Tibial nerve (tissue), 4 donors: ENCODE measurements at regions not wholly inside any gene's neighbourhood (a gene's known extent, or its start where the extent isn't known, plus 50 kb on each side); places are given as distances from the start of the nearest gene placed in this dataset.

Experiments used
- DNase-seq, 2 donors: peaks; one replicate each; pipeline ENCODE4 v3.0.0-alpha.2; 2019; ENCODE audit warnings: low spot score in 2 of 2
- H3K27ac ChIP-seq, 4 donors: fragments of 200-600 bp; sonication (generic) in 3 of 4; one replicate each; pipeline ENCODE4 v1.5.1; 2017 to 2019; ENCODE audit warnings: mild to moderate bottlenecking in 1 of 4
- H3K27me3 ChIP-seq, 2 donors: fragments of 200-600 bp; sonication (generic) in 1 of 2; one replicate each; pipeline versions ENCODE4 v1.5.1 to v1.6.0; 2017 to 2019
- H3K36me3 ChIP-seq, 3 donors: fragments of 200-600 bp; sonication (generic); one replicate each; pipeline ENCODE4 v1.5.1; 2018 to 2019
- H3K4me1 ChIP-seq, 4 donors: fragments of 200-600 bp; sonication (generic) in 3 of 4; one replicate each; pipeline ENCODE4 v1.5.1; 2017 to 2019
- H3K4me3 ChIP-seq, 4 donors: fragments of 200-600 bp; sonication (generic) in 3 of 4; one replicate each; pipeline ENCODE4 v1.5.1; 2017 to 2019; ENCODE audit warnings: mild to moderate bottlenecking in 1 of 4, moderate library complexity in 1 of 4
- H3K9me3 ChIP-seq, 4 donors: fragments of 200-600 bp; sonication (generic) in 3 of 4; one replicate each; pipeline ENCODE4 v1.5.1; 2017 to 2019
- CTCF ChIP-seq, 5 experiments: fragments of 200-600 bp in 3 of 5; fragments of 450-650 bp in 2 of 5; sonication (generic) in 3 of 5; IDR thresholded peaks; one replicate each; pipeline ENCODE4 v1.5.1; 2016 to 2019; ENCODE audit warnings: antibody characterized with exemption in 5 of 5, mild to moderate bottlenecking in 3 of 5, moderate library complexity in 2 of 5
- EP300 ChIP-seq, 2 donors: sonication (generic); formaldehyde crosslinking; IDR thresholded peaks; one replicate each; pipeline ENCODE4 v1.6.1; 2017; ENCODE audit warnings: antibody characterized with exemption in 2 of 2, mild to moderate bottlenecking in 1 of 2
- POLR2A ChIP-seq, 2 donors: fragments of 450-650 bp; IDR thresholded peaks; one replicate each; pipeline ENCODE4 v1.6.1; 2017; ENCODE audit warnings: antibody characterized with exemption in 2 of 2, mild to moderate bottlenecking in 2 of 2, moderate library complexity in 2 of 2
- WGBS, 2 donors: methylation state at CpG; one replicate each; pipeline ENCODE4 v1.1.5; 2018; 5-methylcytosine and 5-hydroxymethylcytosine counted together

DNA sequence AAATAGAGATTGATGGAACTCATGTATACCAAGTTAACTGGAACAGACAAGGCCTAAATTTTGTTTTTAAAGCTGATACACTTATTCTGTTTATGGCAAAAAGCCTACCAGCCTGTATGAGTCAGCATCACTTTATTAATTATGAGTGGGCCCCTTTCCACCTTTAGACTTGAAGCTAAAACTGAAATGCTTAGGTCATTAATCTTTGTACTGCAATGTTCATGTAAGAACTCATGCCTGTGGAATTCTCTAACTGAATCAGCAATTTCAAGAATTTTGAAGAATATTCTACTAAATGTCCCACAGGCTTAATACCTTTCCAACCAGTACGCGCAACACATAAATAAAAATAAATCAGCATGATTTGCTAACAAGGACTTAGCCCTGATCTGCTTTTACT is 140.2 kb upstream of the PHACTR1 start:
- Histone ChIP-seq H3K9me3 (no peaks in the 10 kb centered on the region), H3K4me1 (peaks cover 0 to 6% (median 0%) of the 10 kb centered on the region in 4 donors), H3K4me3 (no peak overlapping the region), H3K27ac (no peak overlapping the region), H3K27me3 (no peaks in the 10 kb centered on the region), H3K36me3 (no peaks in the 10 kb centered on the region)
- TF ChIP-seq POLR2A (IDR thresholded peaks at IDR 0.05): no peak
- no peak for TF ChIP-seq CTCF (IDR thresholded peaks at IDR 0.05)
- no peak for TF ChIP-seq EP300 (IDR thresholded peaks at IDR 0.05)
- no peak for DNase-seq
- WGBS, 2 donors: 80 to 82% methylated on average over 2 of the region's 2 CpGs

DNA sequence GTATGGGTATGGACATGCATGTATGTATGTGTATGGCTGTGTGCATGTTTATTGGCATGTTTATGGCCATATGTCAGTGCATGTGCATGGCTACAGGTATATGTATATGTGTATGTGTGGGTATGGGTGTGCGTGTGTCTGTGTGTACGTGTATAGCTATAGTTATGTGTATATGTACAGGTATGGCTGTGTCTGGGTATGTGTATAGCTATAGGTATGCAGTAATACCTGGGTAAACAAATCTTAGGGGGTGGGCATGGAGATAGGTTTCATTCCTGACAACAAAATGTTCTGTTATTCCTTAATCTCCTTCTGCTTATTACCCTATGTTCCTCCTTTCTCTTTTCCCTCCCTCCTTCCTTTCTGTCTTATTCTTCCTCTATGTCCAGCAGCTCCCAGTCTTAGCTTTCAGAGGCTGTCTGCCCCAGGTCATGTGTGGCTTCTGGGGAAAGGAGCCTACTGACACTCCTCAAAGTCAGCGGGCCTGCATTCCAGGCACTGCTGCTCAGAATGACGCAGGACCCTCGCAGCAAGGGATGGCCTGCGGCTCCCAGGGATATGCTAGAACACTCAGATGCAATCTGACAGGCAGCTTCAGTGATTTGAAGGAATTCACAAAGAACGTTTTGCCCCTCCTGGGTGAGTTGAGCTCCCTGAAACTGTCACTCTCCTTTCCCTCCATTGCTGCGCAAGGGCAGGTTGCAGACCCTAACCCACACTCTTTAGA is 139.3 kb upstream of the PHACTR1 start:
- peaks cover 0 to 6% (median 0%) of the 10 kb centered on the region in 4 donors for H3K4me1 ChIP-seq

GRCh38 chr6:12578097-12578496 is 138.5 kb upstream of the PHACTR1 start:
- no peaks in the 10 kb centered on the region for H3K36me3 ChIP-seq
- no peak overlapping the region for H3K4me3 ChIP-seq
- no peaks in the 10 kb centered on the region for H3K27me3 ChIP-seq
- DNase-seq: no peak
- H3K9me3 ChIP-seq: no peaks in the 10 kb centered on the region
- H3K4me1 ChIP-seq: peaks cover 0 to 3% (median 0%) of the 10 kb centered on the region in 4 donors
- H3K27ac ChIP-seq: no peak overlapping the region
- no peak for TF ChIP-seq POLR2A (IDR thresholded peaks at IDR 0.05)
- no peak for TF ChIP-seq EP300 (IDR thresholded peaks at IDR 0.05)
- no peak for TF ChIP-seq CTCF (IDR thresholded peaks at IDR 0.05)

More for the DNA sequence above, 139.3 kb upstream of the PHACTR1 start:
- no peaks in the 10 kb centered on the region for H3K9me3 ChIP-seq
- H3K36me3 ChIP-seq: no peaks in the 10 kb centered on the region
- no peak overlapping the region for H3K4me3 ChIP-seq
- no peaks in the 10 kb centered on the region for H3K27me3 ChIP-seq
- DNase-seq: no peak
- 72 to 74% methylated on average over 8 of the region's 8 CpGs for WGBS, 2 donors
- H3K27ac ChIP-seq: no peak overlapping the region
- TF ChIP-seq EP300 (IDR thresholded peaks at IDR 0.05): no peak
- TF ChIP-seq POLR2A (IDR thresholded peaks at IDR 0.05): no peak

- no peak overlapping the region for H3K4me3 ChIP-seq
- H3K9me3 ChIP-seq: no peaks in the 10 kb centered on the region
- DNase-seq: no peak
- H3K4me1 ChIP-seq: no peaks in the 10 kb centered on the region
- TF ChIP-seq CTCF (IDR thresholded peaks at IDR 0.05) (no peak), POLR2A (IDR thresholded peaks at IDR 0.05) (no peak), EP300 (IDR thresholded peaks at IDR 0.05) (no peak)
- no peaks in the 10 kb centered on the region for H3K27me3 ChIP-seq
- H3K36me3 ChIP-seq: no peaks in the 10 kb centered on the region
- no peak overlapping the region for H3K27ac ChIP-seq
- 89 to 92% methylated on average over 3 of the region's 3 CpGs for whole genome bisulfite sequencing, 2 donors
Measured at GRCh38 chr6:12578751-12579150, 137.8 kb upstream of the PHACTR1 start.

GRCh38 chr6:12580290-12580689 is 136.3 kb upstream of the PHACTR1 start:
- TF ChIP-seq EP300 (IDR thresholded peaks at IDR 0.05) (no peak), POLR2A (IDR thresholded peaks at IDR 0.05) (no peak), CTCF (IDR thresholded peaks at IDR 0.05) (no peak)
- WGBS, 2 donors: 87 to 88% methylated on average over 3 of the region's 3 CpGs
- DNase-seq: no peak
- H3K4me1 ChIP-seq: peaks cover 0 to under 1% (median 0%) of the 10 kb centered on the region in 4 donors
- H3K27ac ChIP-seq: no peak overlapping the region
- no peak overlapping the region for H3K4me3 ChIP-seq
- no peaks in the 10 kb centered on the region for H3K27me3 ChIP-seq
- no peaks in the 10 kb centered on the region for H3K9me3 ChIP-seq
- no peaks in the 10 kb centered on the region for H3K36me3 ChIP-seq
